Activated naive CD8-positive, alpha-beta T cell treated with anti-CD3 and anti-CD28 coated beads, Interleukin-2, amount 10 ng/mL, durations not matched to agents 7 days and 5 days (primary cell): ENCODE measurements at regions not wholly inside any gene's neighbourhood (a gene's known extent, or its start where the extent isn't known, plus 50 kb on each side); places are given as distances from the start of the nearest gene placed in this dataset.

Source experiments
- ATAC-seq: fragments of 150-1000 bp; cut with Tn5 transposase; one replicate; pipeline ENCODE4 v1.10.0; 2021; ENCODE audit warnings: low read depth, moderate library complexity
- POLR2A ChIA-PET: fragments of 350-600 bp; sonication (Branson Sonifier 250); formaldehyde crosslinking; loops from one replicate; lab custom pipeline; 2021; ENCODE audit warnings: antibody characterized with exemption; lab: Charles Lee
- DNase-seq: peaks from one replicate; pipeline ENCODE4 v3.0.0; 2021
- H3K27ac Mint-ChIP-seq: one replicate; pipeline ENCODE4 v1.8.0; 2022; ENCODE audit warnings: mild to moderate bottlenecking, mixed read lengths
- H3K27me3 Mint-ChIP-seq: one replicate; pipeline ENCODE4 v1.8.0; 2022; ENCODE audit warnings: mild to moderate bottlenecking, moderate library complexity, mixed read lengths
- H3K36me3 Mint-ChIP-seq: one replicate; pipeline ENCODE4 v1.8.0; 2021; ENCODE audit warnings: mild to moderate bottlenecking, mixed read lengths
- H3K4me1 Mint-ChIP-seq: one replicate; pipeline ENCODE4 v1.8.0; 2021; ENCODE audit warnings: mixed read lengths
- H3K4me3 Mint-ChIP-seq: one replicate; pipeline ENCODE4 v1.8.0; 2022; ENCODE audit warnings: mild to moderate bottlenecking, moderate library complexity, mixed read lengths
- H3K9me3 Mint-ChIP-seq: one replicate; pipeline ENCODE4 v1.8.0; 2021; ENCODE audit warnings: mixed read lengths

DNA sequence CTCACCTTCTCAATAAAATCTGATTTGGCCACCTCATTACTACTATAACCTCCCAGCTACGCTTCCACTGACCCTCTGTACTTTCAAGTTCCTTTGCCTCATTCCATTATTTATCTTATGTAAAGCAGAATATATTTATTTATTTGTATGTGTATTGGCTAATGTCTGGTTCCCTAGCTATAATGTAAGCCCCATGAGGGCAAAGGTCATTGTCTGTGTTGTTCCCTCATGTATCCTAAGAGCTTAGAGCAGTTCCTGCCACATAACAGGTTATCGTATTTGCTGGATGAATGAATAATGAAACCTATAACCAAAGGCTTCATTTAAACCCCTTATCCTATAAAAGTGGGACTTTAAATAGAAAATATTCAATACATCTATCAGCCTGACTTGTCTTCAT lies 77.9 kb upstream of the DPT start:
- Mint-ChIP-seq H3K4me1 (no peaks in the 10 kb centered on the region), H3K36me3 (no peaks in the 10 kb centered on the region), H3K9me3 (no peaks in the 10 kb centered on the region), H3K27ac (no peak overlapping the region), H3K27me3 (peaks cover 2% of the 10 kb centered on the region), H3K4me3 (no peak overlapping the region)
- DNase-seq, result no peak
- no peak for ATAC-seq
- POLR2A ChIA-PET, result no interaction called here

DNA sequence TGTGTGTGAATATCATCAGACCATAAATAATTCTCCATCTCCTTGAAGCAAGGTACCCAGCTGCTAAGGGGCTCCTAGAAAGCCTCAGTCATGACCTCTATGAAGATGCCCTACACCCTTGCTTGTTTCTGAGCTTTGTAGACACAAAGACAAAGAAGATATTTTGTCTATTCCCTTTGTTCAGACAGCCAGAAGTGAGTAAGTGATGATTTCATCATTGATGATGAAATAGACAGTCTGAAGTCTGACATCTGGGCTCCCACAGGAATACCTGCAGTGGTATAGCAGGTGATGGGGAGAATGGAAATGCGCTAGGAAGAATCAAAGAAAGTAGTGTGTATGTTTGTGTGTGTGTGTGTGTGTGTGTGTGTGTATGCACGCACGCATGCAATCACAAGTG lies 82.2 kb upstream of the DPT start:
- no peak overlapping the region for H3K4me3 Mint-ChIP-seq
- peaks cover 4% of the 10 kb centered on the region for H3K27me3 Mint-ChIP-seq
- no peak overlapping the region for H3K27ac Mint-ChIP-seq
- ATAC-seq, result no peak
- no peaks in the 10 kb centered on the region for H3K36me3 Mint-ChIP-seq
- POLR2A ChIA-PET, result no interaction called here
- peaks cover 4% of the 10 kb centered on the region for H3K9me3 Mint-ChIP-seq
- no peak for DNase-seq
- no peaks in the 10 kb centered on the region for H3K4me1 Mint-ChIP-seq

DNA sequence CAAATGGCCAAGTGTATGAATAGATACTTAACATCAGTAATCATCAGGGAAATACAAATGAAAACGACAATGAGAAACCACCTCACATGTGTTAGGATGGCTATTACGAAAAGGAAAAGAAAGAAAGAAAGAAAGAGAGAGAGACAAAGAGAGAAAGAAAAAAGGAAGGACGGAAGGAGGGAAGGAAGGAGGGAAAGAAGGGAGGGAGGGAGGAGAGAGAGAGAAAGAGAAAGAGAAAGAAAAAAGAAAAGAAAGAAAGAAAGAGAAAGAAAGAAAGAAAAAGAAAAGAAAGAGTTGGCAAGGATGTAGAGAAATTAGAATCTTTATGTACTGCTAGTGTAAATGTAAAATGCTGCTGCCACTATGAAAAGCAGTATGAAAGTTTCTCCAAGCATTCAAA lies 90.7 kb upstream of the DPT start:
- Mint-ChIP-seq H3K9me3 (peaks cover 4% of the 10 kb centered on the region), H3K27ac (no peak overlapping the region), H3K36me3 (peaks cover 1% of the 10 kb centered on the region), H3K4me1 (peaks cover 7% of the 10 kb centered on the region), H3K27me3 (peaks cover 2% of the 10 kb centered on the region), H3K4me3 (no peak overlapping the region)
- POLR2A ChIA-PET, result no interaction called here
- DNase-seq, result no peak
- no peak for ATAC-seq

DNA sequence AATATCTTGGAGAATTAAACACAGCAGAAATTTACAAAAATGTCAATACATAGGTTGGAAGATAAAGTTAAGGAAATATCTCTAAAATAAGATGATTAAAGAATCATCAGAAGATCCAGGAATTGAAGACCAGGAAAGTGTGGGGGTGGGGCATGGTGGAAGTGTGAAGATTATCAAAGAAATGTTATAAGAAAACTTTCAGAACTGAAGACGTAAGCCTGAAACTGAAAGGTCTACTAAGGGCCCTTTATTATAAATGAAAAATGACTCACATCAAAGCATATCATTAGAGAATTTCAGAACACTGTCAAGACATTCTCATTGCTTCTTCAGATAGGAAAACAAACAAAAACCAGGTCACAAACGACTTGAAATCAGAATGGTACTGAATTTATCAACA lies 92.4 kb upstream of the DPT start:
- Mint-ChIP-seq H3K36me3 (peaks cover 1% of the 10 kb centered on the region), H3K27me3 (no peaks in the 10 kb centered on the region), H3K27ac (no peak overlapping the region), H3K4me1 (peaks cover 7% of the 10 kb centered on the region), H3K9me3 (peaks cover 5% of the 10 kb centered on the region), H3K4me3 (no peak overlapping the region)
- no peak for ATAC-seq
- POLR2A ChIA-PET, result no interaction called here
- no peak for DNase-seq

DNA sequence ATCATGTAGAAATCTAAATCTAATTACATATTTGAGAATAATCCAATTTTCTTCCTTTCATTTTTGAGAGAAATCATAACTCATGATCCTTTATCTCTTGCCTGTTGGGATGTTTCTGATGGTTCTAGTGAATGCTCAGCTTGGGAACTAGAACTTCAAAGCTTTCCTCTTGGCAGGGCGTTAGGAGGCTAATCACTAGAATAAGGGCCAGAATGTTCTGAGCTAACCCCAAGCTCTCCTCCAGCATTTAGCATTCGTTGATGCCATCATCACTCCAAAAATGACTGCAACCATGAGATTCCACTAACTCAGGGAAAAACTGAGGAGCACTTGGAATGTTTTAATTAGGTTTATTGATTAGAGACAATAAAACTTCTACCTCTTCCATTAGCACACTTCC lies 93.9 kb upstream of the DPT start:
- H3K27me3 Mint-ChIP-seq, result no peaks in the 10 kb centered on the region
- peaks cover 7% of the 10 kb centered on the region for H3K4me1 Mint-ChIP-seq
- H3K9me3 Mint-ChIP-seq, result peaks cover 5% of the 10 kb centered on the region
- POLR2A ChIA-PET, result no interaction called here
- no peak overlapping the region for H3K27ac Mint-ChIP-seq
- ATAC-seq (no peak), DNase-seq (no peak)
- no peak overlapping the region for H3K4me3 Mint-ChIP-seq
- H3K36me3 Mint-ChIP-seq, result peaks cover 1% of the 10 kb centered on the region

DNA sequence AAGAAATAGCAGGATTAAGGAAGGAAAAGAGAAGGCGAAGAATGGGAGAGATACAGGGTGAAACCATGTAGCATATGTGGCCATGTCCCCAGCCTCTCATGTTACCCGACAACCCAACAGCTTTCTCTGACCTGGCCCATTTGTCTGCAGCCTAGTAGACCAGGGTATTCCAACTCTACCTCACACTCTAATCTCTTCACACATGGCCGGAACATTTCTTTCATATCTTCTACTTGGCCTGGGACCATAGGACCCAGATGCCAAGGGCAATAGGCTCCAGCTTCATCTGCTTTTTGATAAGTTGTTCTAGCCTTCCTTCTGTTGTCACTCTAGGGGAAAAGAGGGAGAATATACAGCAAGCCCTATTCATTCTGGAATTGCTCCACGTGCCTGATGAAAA lies 95.0 kb upstream of the DPT start:
- POLR2A ChIA-PET, result no interaction called here
- ATAC-seq, result no peak
- Mint-ChIP-seq H3K36me3 (peaks cover 1% of the 10 kb centered on the region), H3K27ac (no peak overlapping the region), H3K9me3 (peaks cover 5% of the 10 kb centered on the region), H3K27me3 (no peaks in the 10 kb centered on the region), H3K4me1 (peaks cover 5% of the 10 kb centered on the region), H3K4me3 (no peak overlapping the region)
- DNase-seq, result no peak

DNA sequence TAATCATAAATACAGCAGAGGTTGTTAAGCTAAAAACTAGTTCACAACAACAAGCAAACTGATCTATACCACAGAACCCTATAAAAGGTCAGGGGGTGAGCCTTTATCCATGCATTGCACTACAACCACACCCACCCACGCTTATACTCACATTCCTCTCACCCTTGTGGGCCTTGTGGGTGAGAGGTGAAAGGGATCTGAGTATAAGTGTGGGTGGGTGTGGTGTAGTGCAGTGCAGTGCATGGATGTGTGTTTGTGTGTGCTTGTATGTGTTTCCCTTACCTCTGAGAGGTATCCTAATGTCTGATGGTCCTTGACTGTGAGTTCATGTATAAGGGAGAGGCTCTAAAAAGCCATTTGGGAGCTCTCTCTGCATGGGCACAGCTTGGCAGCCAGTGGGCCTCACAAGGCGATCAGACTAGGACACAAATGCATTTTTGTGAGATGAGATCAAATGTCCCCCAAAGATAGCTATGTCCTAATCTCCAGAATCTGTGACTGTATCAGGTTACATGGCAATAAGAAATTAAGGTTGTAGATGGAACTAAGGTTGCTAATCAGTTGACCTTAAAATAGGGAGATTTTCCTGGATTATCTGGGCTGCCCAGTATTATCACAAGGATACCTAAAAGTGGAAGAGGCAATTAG lies 95.5 kb upstream of the DPT start:
- ATAC-seq, result no peak
- Mint-ChIP-seq H3K4me1 (peaks cover 5% of the 10 kb centered on the region), H3K27me3 (no peaks in the 10 kb centered on the region), H3K9me3 (peaks cover 5% of the 10 kb centered on the region), H3K36me3 (peaks cover 1% of the 10 kb centered on the region), H3K27ac (no peak overlapping the region), H3K4me3 (no peak overlapping the region)
- POLR2A ChIA-PET, result no interaction called here
- no peak for DNase-seq

DNA sequence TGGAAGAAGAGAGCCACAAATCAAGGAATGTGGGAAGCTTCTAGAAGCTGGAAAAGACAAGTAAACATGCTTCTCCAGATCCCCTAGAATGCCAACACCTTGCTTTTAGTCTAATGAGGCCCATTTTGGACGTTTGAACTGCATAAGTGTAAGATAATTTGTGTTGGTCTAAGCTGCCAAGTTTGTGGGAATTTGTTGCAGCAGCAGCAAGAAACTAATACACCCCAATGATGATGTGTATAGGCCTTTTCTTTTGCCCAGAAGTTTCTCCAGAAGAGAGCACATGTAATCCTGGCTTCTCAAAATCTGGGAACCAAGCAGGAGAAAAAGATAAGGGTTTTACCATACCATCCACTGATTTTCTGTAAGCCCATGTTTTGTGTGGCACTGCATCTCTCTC lies 96.1 kb upstream of the DPT start:
- DNase-seq (no peak), ATAC-seq (no peak)
- H3K36me3 Mint-ChIP-seq, result peaks cover 1% of the 10 kb centered on the region
- peaks cover 5% of the 10 kb centered on the region for H3K9me3 Mint-ChIP-seq
- H3K27ac Mint-ChIP-seq, result no peak overlapping the region
- H3K4me1 Mint-ChIP-seq, result peaks cover 5% of the 10 kb centered on the region
- H3K27me3 Mint-ChIP-seq, result no peaks in the 10 kb centered on the region
- POLR2A ChIA-PET, result no interaction called here
- no peak overlapping the region for H3K4me3 Mint-ChIP-seq

DNA sequence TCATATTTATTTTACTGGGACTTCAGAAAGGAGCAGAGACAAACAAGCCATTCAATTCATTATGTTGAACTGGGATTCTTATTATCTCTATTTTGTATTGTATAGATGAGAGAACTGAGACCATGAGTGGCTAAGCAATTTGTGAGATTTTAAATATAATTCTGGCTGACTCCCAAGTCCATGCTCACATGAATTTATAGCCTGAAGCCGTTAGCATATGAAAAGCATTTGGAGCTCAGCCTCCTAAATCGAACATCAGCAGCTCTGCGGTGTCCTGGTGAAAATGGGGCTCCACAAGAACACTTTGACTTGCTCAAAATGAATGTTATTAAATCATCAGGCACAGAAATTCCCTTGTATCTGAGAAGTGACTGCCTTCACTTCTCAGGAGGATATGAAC lies 96.8 kb upstream of the DPT start:
- Mint-ChIP-seq H3K27ac (no peak overlapping the region), H3K36me3 (peaks cover 1% of the 10 kb centered on the region), H3K9me3 (peaks cover 5% of the 10 kb centered on the region), H3K4me1 (peaks cover 4% of the 10 kb centered on the region), H3K4me3 (no peak overlapping the region), H3K27me3 (no peaks in the 10 kb centered on the region)
- ATAC-seq, result no peak
- POLR2A ChIA-PET, result no interaction called here
- DNase-seq, result no peak

DNA sequence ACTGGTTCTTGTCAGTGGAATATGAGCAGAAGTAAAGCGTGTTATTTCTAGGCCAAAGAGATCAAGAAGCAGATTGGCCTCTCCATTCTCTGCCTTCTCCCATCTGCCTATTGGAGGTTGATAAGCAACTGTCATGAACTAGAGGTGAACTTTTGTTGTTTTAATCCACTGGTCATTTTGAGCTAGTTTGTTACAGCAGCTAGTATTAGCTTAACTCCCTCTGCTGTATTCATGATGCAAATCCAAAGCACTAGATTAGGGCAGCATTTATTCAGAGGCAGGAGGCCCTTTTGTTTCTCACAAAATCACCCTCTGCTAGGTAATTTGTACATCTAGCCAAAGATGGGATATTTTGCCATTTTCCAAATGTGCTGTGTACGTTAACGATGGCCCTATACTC lies 97.3 kb upstream of the DPT start:
- peaks cover 1% of the 10 kb centered on the region for H3K36me3 Mint-ChIP-seq
- H3K27me3 Mint-ChIP-seq, result no peaks in the 10 kb centered on the region
- POLR2A ChIA-PET, result no interaction called here
- H3K4me1 Mint-ChIP-seq, result peaks cover 3% of the 10 kb centered on the region
- H3K4me3 Mint-ChIP-seq, result no peak overlapping the region
- peaks cover 5% of the 10 kb centered on the region for H3K9me3 Mint-ChIP-seq
- H3K27ac Mint-ChIP-seq, result no peak overlapping the region
- DNase-seq (no peak), ATAC-seq (no peak)

DNA sequence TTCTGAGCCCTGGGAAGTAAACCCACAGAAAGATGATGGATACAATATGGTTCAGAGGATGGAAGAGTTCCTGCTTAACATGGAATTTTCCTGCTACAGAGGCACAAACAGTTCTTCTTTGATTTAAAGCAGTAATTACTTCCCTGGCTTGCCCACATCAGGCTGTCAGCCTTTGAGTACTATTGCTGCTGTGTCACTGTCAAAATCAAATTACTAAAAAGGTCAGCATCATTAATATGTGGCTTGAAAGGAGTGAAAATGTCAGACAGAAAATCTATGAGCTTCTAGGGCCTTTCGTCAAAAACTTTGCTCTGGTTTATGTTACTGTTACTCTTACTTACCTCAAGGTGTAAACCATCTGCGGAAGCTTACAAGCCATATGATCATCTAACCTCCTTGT lies 98.6 kb upstream of the DPT start:
- Mint-ChIP-seq H3K4me1 (no peaks in the 10 kb centered on the region), H3K9me3 (peaks cover 7% of the 10 kb centered on the region), H3K27me3 (no peaks in the 10 kb centered on the region), H3K27ac (no peak overlapping the region), H3K4me3 (no peak overlapping the region), H3K36me3 (no peaks in the 10 kb centered on the region)
- POLR2A ChIA-PET, result no interaction called here
- ATAC-seq (no peak), DNase-seq (no peak)

DNA sequence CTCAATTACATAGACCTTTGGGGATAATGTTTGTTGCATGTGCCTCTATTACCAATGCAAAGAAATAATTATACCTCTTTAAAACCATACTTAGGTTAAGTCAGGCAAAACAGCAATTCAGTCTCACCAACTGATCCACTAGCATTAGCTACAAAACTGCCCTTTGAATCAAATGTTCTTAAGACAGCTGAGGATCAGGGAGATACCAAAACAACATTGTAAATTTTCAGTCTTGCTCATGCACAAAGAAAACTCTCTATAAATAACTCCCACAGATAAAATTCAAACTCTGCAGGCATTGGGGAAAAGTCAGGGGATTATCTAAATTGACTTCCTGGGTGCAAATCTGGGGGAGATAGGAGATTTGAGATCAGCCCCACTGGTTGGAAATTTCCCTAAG lies 100.9 kb upstream of the DPT start:
- no peak for ATAC-seq
- H3K27ac Mint-ChIP-seq, result no peak overlapping the region
- POLR2A ChIA-PET, result no interaction called here
- H3K36me3 Mint-ChIP-seq, result no peaks in the 10 kb centered on the region
- H3K4me3 Mint-ChIP-seq, result no peak overlapping the region
- H3K9me3 Mint-ChIP-seq, result peaks cover 7% of the 10 kb centered on the region
- no peak for DNase-seq
- peaks cover 10% of the 10 kb centered on the region for H3K4me1 Mint-ChIP-seq
- H3K27me3 Mint-ChIP-seq, result no peaks in the 10 kb centered on the region

DNA sequence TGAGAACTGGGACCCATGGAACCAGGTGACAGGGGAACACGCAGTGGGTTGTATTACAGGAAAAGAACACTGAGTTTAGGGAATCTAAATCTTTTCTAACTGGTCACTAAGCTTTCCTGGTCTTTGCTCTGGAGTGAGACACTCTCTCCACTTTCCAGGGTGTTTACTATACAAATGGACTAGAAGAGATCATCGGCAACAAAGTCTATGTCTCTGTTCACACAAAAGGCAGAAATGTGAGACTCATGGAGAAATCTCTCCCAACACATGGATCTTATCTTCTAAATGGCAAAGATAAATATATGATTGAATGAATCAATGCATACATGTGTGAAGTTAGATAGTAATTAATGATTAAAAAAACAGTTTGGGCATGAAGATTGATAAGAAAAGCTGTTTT lies 101.6 kb upstream of the DPT start:
- Mint-ChIP-seq H3K4me3 (no peak overlapping the region), H3K4me1 (peaks cover 10% of the 10 kb centered on the region), H3K27me3 (no peaks in the 10 kb centered on the region), H3K27ac (no peak overlapping the region), H3K36me3 (no peaks in the 10 kb centered on the region), H3K9me3 (peaks cover 4% of the 10 kb centered on the region)
- POLR2A ChIA-PET, result no interaction called here
- DNase-seq (no peak), ATAC-seq (no peak)

DNA sequence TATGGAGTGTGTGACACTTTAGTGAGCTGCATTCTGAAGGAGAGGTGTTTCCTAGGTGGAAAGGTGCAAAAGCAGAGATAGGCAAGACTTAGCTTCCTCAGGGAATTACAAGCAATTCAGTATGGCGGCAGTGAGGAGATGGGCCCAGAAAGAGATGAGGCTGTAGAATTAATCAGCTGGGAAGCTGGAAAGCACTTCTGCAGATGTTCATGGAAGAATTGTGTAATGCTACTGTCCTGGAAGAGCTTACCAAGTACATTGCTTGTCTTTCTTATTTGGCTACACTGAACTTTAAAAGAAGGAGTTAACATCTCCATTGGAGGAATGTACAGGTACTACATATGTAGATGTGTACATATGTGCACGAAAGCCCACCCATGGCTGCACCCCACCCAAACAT lies 103.7 kb upstream of the DPT start:
- Mint-ChIP-seq H3K27me3 (no peaks in the 10 kb centered on the region), H3K4me3 (no peak overlapping the region), H3K27ac (no peak overlapping the region), H3K4me1 (peaks cover 10% of the 10 kb centered on the region), H3K9me3 (peaks cover 3% of the 10 kb centered on the region), H3K36me3 (no peaks in the 10 kb centered on the region)
- POLR2A ChIA-PET, result no interaction called here
- ATAC-seq, result no peak
- no peak for DNase-seq

DNA sequence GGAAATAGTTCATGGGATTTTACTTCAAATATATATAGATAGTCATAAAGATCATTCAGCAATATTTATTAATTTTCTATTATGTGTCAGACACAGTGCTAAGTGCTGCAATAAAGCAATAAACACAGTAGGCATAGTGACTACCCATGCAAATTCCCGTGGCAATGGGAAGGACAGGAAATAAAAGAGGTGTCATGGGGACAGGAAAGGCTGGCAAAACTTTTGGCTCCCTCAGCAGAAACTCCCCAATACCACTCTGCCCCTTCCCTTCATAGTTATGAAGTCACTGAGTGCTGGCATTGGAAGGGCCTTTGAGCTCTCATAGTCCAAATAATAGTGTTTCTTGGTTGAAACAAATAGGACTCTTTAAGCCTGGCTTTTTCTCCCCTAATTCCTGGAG lies 104.4 kb upstream of the DPT start:
- Mint-ChIP-seq H3K27me3 (no peaks in the 10 kb centered on the region), H3K27ac (no peak overlapping the region), H3K4me1 (peaks cover 10% of the 10 kb centered on the region), H3K36me3 (no peaks in the 10 kb centered on the region), H3K9me3 (peaks cover 3% of the 10 kb centered on the region), H3K4me3 (no peak overlapping the region)
- POLR2A ChIA-PET, result no interaction called here
- ATAC-seq (peak; percentile 36), DNase-seq (no peak)
